ENCODE measurements at regions not wholly inside any gene's neighbourhood (a gene's known extent, or its start where the extent isn't known, plus 50 kb on each side); places are given as distances from the start of the nearest gene placed in this dataset.

- H3K27ac Mint-ChIP-seq, result no peak overlapping the region
- peaks cover 3% of the 10 kb centered on the region for H3K27me3 Mint-ChIP-seq (ENCODE audit: low read depth, poor library complexity)
- TF ChIP-seq CTCF (IDR thresholded peaks at IDR 0.05), result no peak
- H3K36me3 Mint-ChIP-seq (ENCODE audit: low read depth), result no peaks in the 10 kb centered on the region
- no peaks in the 10 kb centered on the region for H3K9me3 Mint-ChIP-seq
- no peak overlapping the region for H3K4me3 Mint-ChIP-seq
- no peaks in the 10 kb centered on the region for H3K4me1 Mint-ChIP-seq
- DNase-seq, result no peak
Measured at GRCh38 chr6:81929828-81930227, 177.3 kb upstream of the TENT5A start.

GRCh38 chr6:81925201-81925600 lies 172.7 kb upstream of the TENT5A start:
- no peak for DNase-seq
- no peaks in the 10 kb centered on the region for H3K4me1 Mint-ChIP-seq
- no peaks in the 10 kb centered on the region for H3K36me3 Mint-ChIP-seq (ENCODE audit: low read depth)
- TF ChIP-seq CTCF (IDR thresholded peaks at IDR 0.05), result no peak
- H3K27ac Mint-ChIP-seq, result no peak overlapping the region
- H3K27me3 Mint-ChIP-seq (ENCODE audit: low read depth, poor library complexity), result peaks cover 2% of the 10 kb centered on the region
- H3K9me3 Mint-ChIP-seq, result peaks cover 4% of the 10 kb centered on the region
- H3K4me3 Mint-ChIP-seq, result no peak overlapping the region

DNA sequence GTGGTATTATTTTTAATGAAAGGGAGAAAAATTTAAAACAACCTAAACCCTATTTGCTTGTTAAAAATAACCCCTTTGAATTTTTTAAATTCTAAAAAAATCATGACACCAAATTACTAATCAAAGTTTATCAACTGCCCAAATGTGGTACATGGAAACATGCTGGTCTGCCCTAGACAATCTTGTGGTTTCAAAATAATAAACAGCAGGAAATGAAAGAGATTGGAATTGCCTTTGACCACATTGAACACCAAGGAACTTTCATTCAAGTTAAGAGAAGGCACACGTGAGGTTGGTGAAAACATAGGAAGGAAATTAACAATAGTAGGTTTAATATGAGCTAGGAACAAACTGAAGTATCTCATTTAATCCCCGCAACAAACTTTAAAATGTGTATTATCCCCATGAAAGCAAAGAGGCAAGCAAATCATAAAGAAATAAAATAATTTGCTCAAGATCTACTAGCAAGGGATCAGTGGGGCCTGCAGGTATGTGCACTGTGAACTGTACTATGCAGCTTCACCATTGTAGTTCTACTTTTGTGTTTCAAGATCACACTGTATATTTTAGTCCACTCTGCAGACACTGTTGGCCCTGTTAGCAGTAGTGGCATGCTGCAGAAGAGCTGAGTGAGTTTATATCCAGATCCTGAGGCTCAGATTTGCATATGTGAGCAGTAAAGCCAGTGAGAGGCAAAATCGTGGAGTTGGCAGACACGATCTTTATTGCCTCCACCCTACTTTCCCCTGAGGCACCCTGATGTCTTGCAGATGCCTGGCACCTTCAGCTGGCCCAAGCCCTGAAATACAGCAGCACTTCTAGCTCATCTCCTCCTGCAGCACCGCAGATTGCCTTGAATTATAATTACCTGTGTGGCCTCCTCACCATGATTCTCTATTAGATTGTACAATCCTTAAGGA lies 157.8 kb upstream of the TENT5A start:
- DNase-seq, result no peak
- no peak for TF ChIP-seq CTCF (IDR thresholded peaks at IDR 0.05)

GRCh38 chr6:81909162-81909561 lies 156.7 kb upstream of the TENT5A start:
- Mint-ChIP-seq H3K27ac (no peak overlapping the region), H3K9me3 (no peaks in the 10 kb centered on the region), H3K36me3 (ENCODE audit: low read depth) (no peaks in the 10 kb centered on the region), H3K4me1 (no peaks in the 10 kb centered on the region), H3K4me3 (no peak overlapping the region), H3K27me3 (ENCODE audit: low read depth, poor library complexity) (no peaks in the 10 kb centered on the region)
- TF ChIP-seq CTCF (IDR thresholded peaks at IDR 0.05), result no peak
- DNase-seq, result no peak

More for the DNA sequence above, 157.8 kb upstream of the TENT5A start:
- Mint-ChIP-seq H3K36me3 (ENCODE audit: low read depth) (no peaks in the 10 kb centered on the region), H3K4me1 (no peaks in the 10 kb centered on the region), H3K9me3 (no peaks in the 10 kb centered on the region), H3K27me3 (ENCODE audit: low read depth, poor library complexity) (no peaks in the 10 kb centered on the region), H3K27ac (no peak overlapping the region), H3K4me3 (no peak overlapping the region)

DNA sequence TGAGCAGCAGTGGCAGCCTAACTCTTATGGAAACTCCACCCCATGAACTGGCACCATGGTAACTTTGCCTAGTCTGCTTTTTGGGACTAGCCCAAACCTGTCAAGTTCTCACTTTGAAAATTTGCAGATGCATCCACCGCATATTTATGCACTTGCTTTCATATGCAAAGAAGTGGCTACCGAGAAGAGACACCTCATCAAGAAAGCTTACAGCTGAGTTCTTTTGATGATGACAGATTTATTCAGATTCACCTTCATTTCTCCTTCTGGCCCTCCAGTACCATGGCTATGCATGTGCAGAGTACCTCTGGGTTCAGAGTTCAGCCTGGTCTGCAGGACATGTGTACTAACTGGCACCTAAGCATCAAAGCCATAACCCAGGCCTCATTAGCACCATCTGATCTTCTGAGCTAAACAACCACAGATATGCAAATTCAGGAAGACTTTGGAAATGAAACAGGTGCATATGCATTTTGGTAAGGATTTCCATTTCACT lies 154.3 kb upstream of the TENT5A start:
- H3K4me3 Mint-ChIP-seq, result no peak overlapping the region
- no peaks in the 10 kb centered on the region for H3K36me3 Mint-ChIP-seq (ENCODE audit: low read depth)
- peaks cover 15% of the 10 kb centered on the region for H3K9me3 Mint-ChIP-seq
- H3K4me1 Mint-ChIP-seq, result no peaks in the 10 kb centered on the region
- DNase-seq, result no peak
- no peak overlapping the region for H3K27ac Mint-ChIP-seq
- no peak for TF ChIP-seq CTCF (IDR thresholded peaks at IDR 0.05)
- no peaks in the 10 kb centered on the region for H3K27me3 Mint-ChIP-seq (ENCODE audit: low read depth, poor library complexity)

- Mint-ChIP-seq H3K4me1 (no peaks in the 10 kb centered on the region), H3K4me3 (no peak overlapping the region), H3K27ac (no peak overlapping the region), H3K36me3 (ENCODE audit: low read depth) (no peaks in the 10 kb centered on the region), H3K27me3 (ENCODE audit: low read depth, poor library complexity) (no peaks in the 10 kb centered on the region), H3K9me3 (peaks cover 15% of the 10 kb centered on the region)
- no peak for DNase-seq
- TF ChIP-seq CTCF (IDR thresholded peaks at IDR 0.05), result no peak
Measured at GRCh38 chr6:81906041-81906440, 153.6 kb upstream of the TENT5A start.

Measured in nephron progenitor cell (in vitro differentiated cells).